Panc1 (cell line): ENCODE measurements at regions not wholly inside any gene's neighbourhood (a gene's known extent, or its start where the extent isn't known, plus 50 kb on each side); places are given as distances from the start of the nearest gene placed in this dataset.

ENCODE experiments used
- ATAC-seq: fragments of 200-7000 bp; cut with Tn5 transposase; 2 replicates; pipeline ENCODE4 v1.9.1; 2020; ENCODE audit warnings: mild to moderate bottlenecking, moderate library complexity
- BruUV-seq: library from RNA; stranded (reverse); fragments of 400-500 nt; replicated peaks from 2 replicates; lab custom pipeline; 2021; lab: Mats Ljungman, UMichigan
- CTCF ChIA-PET: fragments of 300-600 bp; sonication (Branson Sonifier 250); formaldehyde crosslinking; loops from one replicate; lab custom pipeline; 2022; ENCODE audit warnings: antibody characterized with exemption; lab: Charles Lee
- POLR2A ChIA-PET: fragments of 300-600 bp; sonication (Branson Sonifier 250); formaldehyde crosslinking; loops from one replicate; lab custom pipeline; 2022; ENCODE audit warnings: antibody characterized with exemption; lab: Charles Lee
- DNase-seq: peaks from one replicate; pipeline ENCODE4 v3.0.0-alpha.2; 2010; ENCODE audit warnings: low read depth, low spot score
- H3K27ac ChIP-seq: 2 replicates; pipeline ENCODE4 v1.5.1; 2011; ENCODE audit warnings: mild to moderate bottlenecking, low read length, inconsistent platforms
- H3K27me3 ChIP-seq: fragments of 200-500 bp; sonication (Bioruptor generic); 2 replicates; pipeline ENCODE4 v1.6.0; 2014; ENCODE audit warnings: low read length, inconsistent platforms; ENCODE audit not compliant: control insufficient read depth, insufficient read depth
- H3K36me3 ChIP-seq: fragments of 200-500 bp; sonication (Bioruptor generic); 2 replicates; pipeline ENCODE4 v1.5.1; 2014; ENCODE audit warnings: inconsistent platforms, mild to moderate bottlenecking, low read length, moderate library complexity; ENCODE audit not compliant: control insufficient read depth, insufficient read depth
- H3K4me1 ChIP-seq: 2 replicates; pipeline ENCODE4 v1.5.1; 2011; ENCODE audit warnings: inconsistent platforms, mild to moderate bottlenecking, low read length, moderate library complexity; ENCODE audit not compliant: control insufficient read depth, insufficient read depth
- H3K4me3 ChIP-seq, 2 experiments: 2 replicates each; pipeline ENCODE4 v1.5.1; 2011 to 2012; ENCODE audit warnings: low read depth in 2 of 2, low read length in 2 of 2, mild to moderate bottlenecking in 2 of 2, inconsistent platforms in 1 of 2, moderate library complexity in 1 of 2
- H3K9me3 ChIP-seq: fragments of 200-500 bp; sonication (Bioruptor generic); 2 replicates; pipeline ENCODE4 v1.5.1; 2014; ENCODE audit warnings: low read depth, mild to moderate bottlenecking, inconsistent platforms, low read length, moderate library complexity; ENCODE audit not compliant: control insufficient read depth, insufficient read depth
- POLR2AphosphoS5 ChIP-seq: IDR thresholded peaks from 2 replicates; pipeline ENCODE4 v1.6.1; 2012; ENCODE audit warnings: mild to moderate bottlenecking, low read depth, low read length, moderate library complexity
- SIN3A ChIP-seq: IDR thresholded peaks from 2 replicates; pipeline ENCODE4 v1.6.1; 2012; ENCODE audit warnings: low read depth, mild to moderate bottlenecking, low read length, moderate library complexity, borderline replicate concordance; ENCODE audit not compliant: insufficient read depth
- TCF7L2 ChIP-seq: IDR thresholded peaks from 2 replicates; pipeline ENCODE4 v1.6.1; 2011; ENCODE audit warnings: mild to moderate bottlenecking, low read depth, low read length, inconsistent platforms
- in situ Hi-C: cut with HindIII; loops from 2 replicates; pipeline ENCODE4 v1.10.0; 2016; ENCODE audit warnings: low sequenced_read_pairs, low pct_unique_long_range_greater_than_20kb
- intact Hi-C: fragments of 100-400 bp; cut with micrococcal nuclease; formaldehyde crosslinking; loops from one replicate; pipeline ENCODE4 v1.10.0; 2022; ENCODE audit not compliant: unreplicated experiment
- TF ChIP-seq, protein P1 (sequence below), 2 experiments: IDR thresholded peaks; 2 replicates each; pipeline ENCODE4 v1.6.1; 2011 to 2012; ENCODE audit warnings: low read depth in 2 of 2, control low read depth in 1 of 2, low read length in 1 of 2, mild to moderate bottlenecking in 1 of 2, moderate library complexity in 1 of 2; ENCODE audit not compliant: insufficient read depth in 1 of 2
- TF ChIP-seq, protein P2 (sequence below): fragments of 450-650 bp; IDR thresholded peaks from 2 replicates; pipeline ENCODE4 v1.5.1; 2017; ENCODE audit warnings: mild to moderate bottlenecking

DNA sequence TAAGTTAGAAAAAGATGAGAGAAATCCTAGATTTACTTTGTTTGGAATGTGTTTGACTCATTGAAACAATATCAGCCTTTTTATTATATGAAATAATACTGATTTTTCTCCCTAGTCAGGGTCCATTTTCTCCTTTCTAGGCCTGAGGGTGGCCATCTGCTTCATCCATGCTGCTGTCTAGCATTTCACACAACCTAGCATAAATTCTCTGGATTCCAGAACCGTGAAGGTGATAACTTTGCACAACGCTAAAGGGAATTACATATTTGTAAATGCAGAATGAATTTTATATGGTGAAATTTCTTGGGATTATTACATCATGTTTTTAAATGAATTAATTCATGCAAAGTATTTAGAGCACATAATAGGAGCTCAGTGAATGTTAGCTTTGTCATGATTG is 505.1 kb downstream of the INHBA start:
- Histone ChIP-seq H3K36me3 (no peaks in the 10 kb centered on the region), H3K9me3 (no peaks in the 10 kb centered on the region), H3K27me3 (no peaks in the 10 kb centered on the region), H3K27ac (no peak overlapping the region), H3K4me3 (no peak overlapping the region), H3K4me1 (no peaks in the 10 kb centered on the region)
- no peak for ATAC-seq
- no TSS peak for BruUV-seq
- no peak for DNase-seq
- POLR2A ChIA-PET = interaction anchor here (0.6 kb wide), 1 partner anchor 255 kb away, joined by 3 read pairs; no protein-coding TSS in a partner anchor
- CTCF ChIA-PET = no interaction called here
- in situ Hi-C loops = no loop called here
- TF ChIP-seq TCF7L2 (no peak), POLR2AphosphoS5 (no peak), SIN3A (no peak)
- TF ChIP-seq, protein P1, sequence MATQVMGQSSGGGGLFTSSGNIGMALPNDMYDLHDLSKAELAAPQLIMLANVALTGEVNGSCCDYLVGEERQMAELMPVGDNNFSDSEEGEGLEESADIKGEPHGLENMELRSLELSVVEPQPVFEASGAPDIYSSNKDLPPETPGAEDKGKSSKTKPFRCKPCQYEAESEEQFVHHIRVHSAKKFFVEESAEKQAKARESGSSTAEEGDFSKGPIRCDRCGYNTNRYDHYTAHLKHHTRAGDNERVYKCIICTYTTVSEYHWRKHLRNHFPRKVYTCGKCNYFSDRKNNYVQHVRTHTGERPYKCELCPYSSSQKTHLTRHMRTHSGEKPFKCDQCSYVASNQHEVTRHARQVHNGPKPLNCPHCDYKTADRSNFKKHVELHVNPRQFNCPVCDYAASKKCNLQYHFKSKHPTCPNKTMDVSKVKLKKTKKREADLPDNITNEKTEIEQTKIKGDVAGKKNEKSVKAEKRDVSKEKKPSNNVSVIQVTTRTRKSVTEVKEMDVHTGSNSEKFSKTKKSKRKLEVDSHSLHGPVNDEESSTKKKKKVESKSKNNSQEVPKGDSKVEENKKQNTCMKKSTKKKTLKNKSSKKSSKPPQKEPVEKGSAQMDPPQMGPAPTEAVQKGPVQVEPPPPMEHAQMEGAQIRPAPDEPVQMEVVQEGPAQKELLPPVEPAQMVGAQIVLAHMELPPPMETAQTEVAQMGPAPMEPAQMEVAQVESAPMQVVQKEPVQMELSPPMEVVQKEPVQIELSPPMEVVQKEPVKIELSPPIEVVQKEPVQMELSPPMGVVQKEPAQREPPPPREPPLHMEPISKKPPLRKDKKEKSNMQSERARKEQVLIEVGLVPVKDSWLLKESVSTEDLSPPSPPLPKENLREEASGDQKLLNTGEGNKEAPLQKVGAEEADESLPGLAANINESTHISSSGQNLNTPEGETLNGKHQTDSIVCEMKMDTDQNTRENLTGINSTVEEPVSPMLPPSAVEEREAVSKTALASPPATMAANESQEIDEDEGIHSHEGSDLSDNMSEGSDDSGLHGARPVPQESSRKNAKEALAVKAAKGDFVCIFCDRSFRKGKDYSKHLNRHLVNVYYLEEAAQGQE (IDR thresholded peaks at IDR 0.05; ENCODE audit: insufficient read depth in 1 of 2, low read depth in 2 of 2, low read length in 1 of 2) = no peak
- TF ChIP-seq, protein P2, sequence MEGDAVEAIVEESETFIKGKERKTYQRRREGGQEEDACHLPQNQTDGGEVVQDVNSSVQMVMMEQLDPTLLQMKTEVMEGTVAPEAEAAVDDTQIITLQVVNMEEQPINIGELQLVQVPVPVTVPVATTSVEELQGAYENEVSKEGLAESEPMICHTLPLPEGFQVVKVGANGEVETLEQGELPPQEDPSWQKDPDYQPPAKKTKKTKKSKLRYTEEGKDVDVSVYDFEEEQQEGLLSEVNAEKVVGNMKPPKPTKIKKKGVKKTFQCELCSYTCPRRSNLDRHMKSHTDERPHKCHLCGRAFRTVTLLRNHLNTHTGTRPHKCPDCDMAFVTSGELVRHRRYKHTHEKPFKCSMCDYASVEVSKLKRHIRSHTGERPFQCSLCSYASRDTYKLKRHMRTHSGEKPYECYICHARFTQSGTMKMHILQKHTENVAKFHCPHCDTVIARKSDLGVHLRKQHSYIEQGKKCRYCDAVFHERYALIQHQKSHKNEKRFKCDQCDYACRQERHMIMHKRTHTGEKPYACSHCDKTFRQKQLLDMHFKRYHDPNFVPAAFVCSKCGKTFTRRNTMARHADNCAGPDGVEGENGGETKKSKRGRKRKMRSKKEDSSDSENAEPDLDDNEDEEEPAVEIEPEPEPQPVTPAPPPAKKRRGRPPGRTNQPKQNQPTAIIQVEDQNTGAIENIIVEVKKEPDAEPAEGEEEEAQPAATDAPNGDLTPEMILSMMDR = no peak
- intact Hi-C loops = no loop called here

DNA sequence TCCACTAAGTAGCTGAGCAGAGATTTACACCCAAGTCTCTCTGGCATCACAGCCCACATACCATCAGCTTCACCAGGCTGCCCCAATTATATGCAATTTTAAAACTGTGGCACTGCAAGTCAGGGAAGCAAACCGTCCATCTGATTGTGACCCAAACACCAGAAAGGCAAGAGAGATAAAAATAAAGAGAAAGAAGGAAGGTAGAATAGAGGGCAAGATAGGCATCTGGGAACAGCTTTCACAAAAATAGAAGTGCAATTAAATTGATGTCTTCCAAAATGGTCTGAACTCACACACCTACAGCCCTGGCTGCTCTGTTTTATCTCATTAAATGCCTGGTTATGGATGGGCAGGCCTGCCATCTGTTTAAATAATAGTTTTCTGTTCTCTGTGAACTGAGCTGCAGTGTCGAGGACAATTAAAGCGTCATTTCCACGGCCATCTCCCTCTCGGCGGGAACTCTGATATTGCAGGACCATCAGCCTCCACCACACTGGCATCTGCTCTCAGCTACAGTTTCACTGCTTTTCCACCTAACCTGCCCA is 509.1 kb downstream of the INHBA start:
- in situ Hi-C loops = no loop called here
- Histone ChIP-seq H3K36me3 (no peaks in the 10 kb centered on the region), H3K27ac (no peak overlapping the region), H3K4me3 (no peak overlapping the region), H3K27me3 (no peaks in the 10 kb centered on the region), H3K9me3 (0 out of 2 replicates have a peak, but pooled peaks cover 7% of the 10 kb centered on the region), H3K4me1 (no peaks in the 10 kb centered on the region; the same call in none of the 2 replicates)
- ChIA-PET CTCF (no interaction called here), POLR2A (interaction anchor here (0.6 kb wide), 1 partner anchor 503 kb away, joined by 3 read pairs; no protein-coding TSS in a partner anchor)
- ATAC-seq = no peak
- TF ChIP-seq SIN3A (no peak), TCF7L2 (no peak), POLR2AphosphoS5 (no peak)
- TF ChIP-seq, protein P1 (IDR thresholded peaks at IDR 0.05; ENCODE audit: insufficient read depth in 1 of 2, low read depth in 2 of 2, low read length in 1 of 2) = no peak
- TF ChIP-seq, protein P2 = no peak
- no TSS peak for BruUV-seq
- DNase-seq = no peak
- intact Hi-C loops = no loop called here
